Stimulated activated CD4-positive, alpha-beta T cell treated with anti-CD3 and anti-CD28 coated beads, Interleukin-4, amount 100 ng/mL, for 48 hours (primary cell): ENCODE measurements at regions not wholly inside any gene's neighbourhood (a gene's known extent, or its start where the extent isn't known, plus 50 kb on each side); places are given as distances from the start of the nearest gene placed in this dataset.

Experiments used
- DNase-seq, 2 donors: peaks; one replicate each; pipeline ENCODE4 v3.0.0-alpha.2; 2020; ENCODE audit warnings: low read depth in 2 of 2

- DNase-seq, result no peak
Measured at GRCh38 chr21:39124681-39125251, 58.5 kb downstream of the PSMG1 start.

GRCh38 chr21:39123375-39123774 lies 59.9 kb downstream of the PSMG1 start:
- DNase-seq, result no peak

GRCh38 chr21:39121600-39122355 lies 61.5 kb downstream of the PSMG1 start:
- no peak for DNase-seq

- no peak for DNase-seq
Measured at GRCh38 chr21:39120876-39121599, 62.2 kb downstream of the PSMG1 start.

GRCh38 chr21:39119891-39120290 lies 63.4 kb downstream of the PSMG1 start:
- no peak for DNase-seq

- DNase-seq, result no peak
Measured at GRCh38 chr21:39118604-39119215, 64.5 kb downstream of the PSMG1 start.

- DNase-seq, result no peak
Measured at GRCh38 chr21:39118061-39118460, 65.2 kb downstream of the PSMG1 start.

GRCh38 chr21:39117440-39117970 lies 65.7 kb downstream of the PSMG1 start:
- DNase-seq, result no peak

GRCh38 chr21:39116761-39117439 lies 66.4 kb downstream of the PSMG1 start:
- DNase-seq, result no peak

GRCh38 chr21:39115576-39116235 lies 67.5 kb downstream of the PSMG1 start:
- no peak for DNase-seq

GRCh38 chr21:39114871-39115575 lies 68.2 kb downstream of the PSMG1 start:
- DNase-seq, result no peak

GRCh38 chr21:39111931-39112550 lies 71.2 kb downstream of the PSMG1 start:
- DNase-seq, result no peak

- no peak for DNase-seq
Measured at GRCh38 chr21:39110431-39110830, 72.8 kb downstream of the PSMG1 start.

- DNase-seq, result no peak
Measured at GRCh38 chr21:39109596-39110210, 73.5 kb downstream of the PSMG1 start.

GRCh38 chr21:39109163-39109530 lies 74.1 kb downstream of the PSMG1 start:
- no peak for DNase-seq

GRCh38 chr21:39108291-39109162 lies 74.7 kb downstream of the PSMG1 start:
- DNase-seq, result no peak

GRCh38 chr21:39107739-39108138 lies 75.5 kb downstream of the PSMG1 start:
- DNase-seq, result no peak

GRCh38 chr21:39106881-39107462 lies 76.3 kb downstream of the PSMG1 start:
- no peak for DNase-seq
